Stimulated activated memory B cell treated with anti-CD40 and anti-IgM and Interleukin-4, amounts not matched to agents 10 μg/mL and 1 μg/mL and 100 μg/mL, for 72 hours (primary cell): ENCODE measurements at regions not wholly inside any gene's neighbourhood (a gene's known extent, or its start where the extent isn't known, plus 50 kb on each side); places are given as distances from the start of the nearest gene placed in this dataset.
"Not testable (repeated sequence)": the region's sequence is repeated elsewhere in the genome, so short reads cannot be mapped to it uniquely, and the experiment has no call there.

Experiments
- ATAC-seq: fragments of 150-1000 bp; cut with Tn5 transposase; 2 replicates; pipeline ENCODE4 v1.10.0; 2021
- H3K27ac Mint-ChIP-seq: one replicate; pipeline ENCODE4 v1.8.0; 2022; ENCODE audit warnings: mild to moderate bottlenecking, mixed read lengths
- H3K27me3 Mint-ChIP-seq: one replicate; pipeline ENCODE4 v1.8.0; 2022; ENCODE audit warnings: mixed read lengths
- H3K36me3 Mint-ChIP-seq: one replicate; pipeline ENCODE4 v1.8.0; 2022; ENCODE audit warnings: mixed read lengths
- H3K4me1 Mint-ChIP-seq: one replicate; pipeline ENCODE4 v1.8.0; 2022; ENCODE audit warnings: mixed read lengths
- H3K4me3 Mint-ChIP-seq: one replicate; pipeline ENCODE4 v1.8.0; 2022; ENCODE audit warnings: mild to moderate bottlenecking, moderate library complexity, mixed read lengths
- H3K9me3 Mint-ChIP-seq: one replicate; pipeline ENCODE4 v1.8.0; 2022; ENCODE audit warnings: mixed read lengths

GRCh38 chr4:126470862-126471261 lies 1156.1 kb downstream of the FAT4 start:
- no peak for ATAC-seq
- H3K4me1 Mint-ChIP-seq, result no peaks in the 10 kb centered on the region
- H3K36me3 Mint-ChIP-seq, result no peaks in the 10 kb centered on the region
- no peak overlapping the region for H3K4me3 Mint-ChIP-seq
- H3K27me3 Mint-ChIP-seq, result no peaks in the 10 kb centered on the region
- H3K27ac Mint-ChIP-seq, result no peak overlapping the region
- peaks cover 5% of the 10 kb centered on the region for H3K9me3 Mint-ChIP-seq

DNA sequence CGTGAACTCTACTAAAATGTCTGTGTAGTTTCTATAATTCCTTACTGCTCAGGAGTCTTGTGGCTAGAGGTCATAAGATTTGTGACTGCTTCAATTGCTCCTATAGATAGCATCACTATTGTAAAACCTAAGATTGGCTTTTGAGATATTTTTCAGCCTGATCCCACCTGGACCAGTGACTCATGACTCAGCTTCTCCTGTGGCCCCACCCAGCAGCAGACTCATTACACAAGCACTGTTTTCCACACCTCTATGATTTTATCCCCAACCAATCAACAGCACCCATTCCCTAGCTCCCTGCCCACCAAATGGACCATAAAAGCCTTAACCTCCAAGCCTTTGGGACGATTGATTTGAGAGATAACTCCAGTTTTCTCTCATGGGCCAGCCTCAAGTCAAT lies 1157.0 kb upstream of the INTU start:
- H3K9me3 Mint-ChIP-seq, result peaks cover 3% of the 10 kb centered on the region
- no peaks in the 10 kb centered on the region for H3K4me1 Mint-ChIP-seq
- H3K27me3 Mint-ChIP-seq, result no peaks in the 10 kb centered on the region
- no peak overlapping the region for H3K4me3 Mint-ChIP-seq
- no peak for ATAC-seq
- no peaks in the 10 kb centered on the region for H3K36me3 Mint-ChIP-seq
- H3K27ac Mint-ChIP-seq, result no peak overlapping the region

DNA sequence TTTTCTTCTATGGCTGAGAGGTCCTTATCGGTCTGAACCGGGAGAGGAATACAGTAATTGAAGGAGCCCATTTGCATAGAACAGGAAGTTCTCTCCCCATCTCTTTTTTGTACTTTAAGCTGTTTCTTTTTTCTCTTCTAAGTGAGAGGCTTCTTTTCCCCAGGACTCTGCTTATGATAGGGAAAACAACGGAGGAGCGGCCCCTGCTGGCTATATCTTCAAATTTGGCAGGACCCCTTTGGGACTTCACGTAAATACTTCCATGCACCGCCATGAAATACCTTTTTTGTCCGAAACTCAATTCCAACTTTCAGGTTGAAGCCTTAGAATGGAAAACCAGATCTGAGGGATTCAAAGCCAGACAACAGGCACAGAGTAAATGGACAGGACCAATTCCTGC lies 1153.0 kb upstream of the INTU start:
- ATAC-seq, result no peak
- Mint-ChIP-seq H3K27me3 (no peaks in the 10 kb centered on the region), H3K4me1 (no peaks in the 10 kb centered on the region), H3K36me3 (no peaks in the 10 kb centered on the region), H3K9me3 (peaks cover 3% of the 10 kb centered on the region), H3K4me3 (no peak overlapping the region), H3K27ac (no peak overlapping the region)

GRCh38 chr4:126482311-126482710 lies 1150.4 kb upstream of the INTU start:
- Mint-ChIP-seq H3K36me3 (no peaks in the 10 kb centered on the region), H3K27ac (no peak overlapping the region), H3K9me3 (peaks cover 1% of the 10 kb centered on the region), H3K4me1 (no peaks in the 10 kb centered on the region), H3K27me3 (no peaks in the 10 kb centered on the region), H3K4me3 (no peak overlapping the region)
- ATAC-seq, result no peak

GRCh38 chr4:126486377-126486776 lies 1146.4 kb upstream of the INTU start:
- H3K27me3 Mint-ChIP-seq, result no peaks in the 10 kb centered on the region

GRCh38 chr4:126489826-126490463 lies 1142.8 kb upstream of the INTU start:
- Mint-ChIP-seq H3K27ac (no peak overlapping the region), H3K27me3 (no peaks in the 10 kb centered on the region), H3K9me3 (peaks cover 4% of the 10 kb centered on the region), H3K36me3 (no peaks in the 10 kb centered on the region), H3K4me1 (no peaks in the 10 kb centered on the region), H3K4me3 (no peak overlapping the region)
- ATAC-seq, result no peak

More at GRCh38 chr4:126486377-126486776, 1146.4 kb upstream of the INTU start:
- Mint-ChIP-seq H3K27ac (no peak overlapping the region), H3K4me3 (no peak overlapping the region), H3K36me3 (no peaks in the 10 kb centered on the region), H3K4me1 (no peaks in the 10 kb centered on the region), H3K9me3 (peaks cover 4% of the 10 kb centered on the region)
- no peak for ATAC-seq

GRCh38 chr4:126495163-126495752 lies 1137.5 kb upstream of the INTU start:
- Mint-ChIP-seq H3K27me3 (no peaks in the 10 kb centered on the region), H3K27ac (no peak overlapping the region), H3K4me1 (no peaks in the 10 kb centered on the region), H3K4me3 (no peak overlapping the region), H3K36me3 (no peaks in the 10 kb centered on the region), H3K9me3 (peaks cover 4% of the 10 kb centered on the region)
- no peak for ATAC-seq

GRCh38 chr4:126512979-126513378 lies 1119.8 kb upstream of the INTU start:
- ATAC-seq, result no peak
- no peak overlapping the region for H3K27ac Mint-ChIP-seq
- H3K27me3 Mint-ChIP-seq, result no peaks in the 10 kb centered on the region
- no peaks in the 10 kb centered on the region for H3K4me1 Mint-ChIP-seq
- H3K36me3 Mint-ChIP-seq, result no peaks in the 10 kb centered on the region
- peaks cover 9% of the 10 kb centered on the region for H3K9me3 Mint-ChIP-seq
- H3K4me3 Mint-ChIP-seq, result no peak overlapping the region

- Mint-ChIP-seq H3K36me3 (no peaks in the 10 kb centered on the region), H3K4me3 (no peak overlapping the region), H3K9me3 (peaks cover 5% of the 10 kb centered on the region), H3K27me3 (no peaks in the 10 kb centered on the region), H3K4me1 (no peaks in the 10 kb centered on the region), H3K27ac (no peak overlapping the region)
- ATAC-seq, result no peak
Observed at GRCh38 chr4:126513596-126513995, 1119.2 kb upstream of the INTU start.

DNA sequence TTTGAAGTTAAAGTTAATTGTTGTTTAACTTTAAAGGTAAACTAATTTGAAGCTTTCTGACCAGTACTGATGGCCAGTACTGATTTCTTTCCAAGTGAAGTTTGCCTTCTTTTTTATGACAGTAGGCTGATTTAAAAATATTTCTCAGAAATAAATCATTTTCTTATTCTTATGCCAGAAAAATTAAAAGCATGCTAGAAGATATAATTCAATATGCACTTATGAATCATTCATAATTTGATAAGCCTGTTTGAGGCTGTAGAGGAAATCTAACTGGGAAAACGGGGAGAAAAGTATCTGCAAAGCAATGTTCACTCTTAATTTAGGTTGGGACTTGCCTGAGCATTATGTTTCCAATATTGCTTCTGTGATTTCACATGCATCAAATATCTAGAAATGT lies 1112.0 kb upstream of the INTU start:
- Mint-ChIP-seq H3K9me3 (peaks cover 14% of the 10 kb centered on the region), H3K27ac (no peak overlapping the region), H3K4me3 (no peak overlapping the region), H3K27me3 (no peaks in the 10 kb centered on the region), H3K36me3 (no peaks in the 10 kb centered on the region), H3K4me1 (no peaks in the 10 kb centered on the region)
- no peak for ATAC-seq

DNA sequence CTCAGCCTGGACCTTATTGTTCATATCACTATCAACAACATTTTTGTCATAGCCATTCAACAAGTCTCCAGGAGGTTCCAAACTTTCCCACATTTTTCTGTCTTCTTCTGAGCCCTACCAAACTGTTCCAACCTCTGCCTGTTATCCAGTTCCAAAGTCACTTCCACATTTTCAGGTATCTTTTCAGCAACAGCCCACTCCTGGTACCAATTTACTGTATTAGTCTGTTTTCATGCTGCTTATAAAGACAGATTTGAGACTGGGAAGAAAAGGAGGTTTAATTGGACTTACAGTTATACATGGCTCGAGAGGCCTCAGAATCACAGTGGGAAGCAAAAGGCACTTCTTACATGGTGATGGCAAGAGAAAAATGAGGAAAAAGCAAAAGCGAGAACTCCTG lies 1107.4 kb upstream of the INTU start:
- not testable (repeated sequence) for H3K9me3 Mint-ChIP-seq, H3K4me1 Mint-ChIP-seq, H3K36me3 Mint-ChIP-seq, H3K4me3 Mint-ChIP-seq, H3K27me3 Mint-ChIP-seq, H3K27ac Mint-ChIP-seq, ATAC-seq

- Mint-ChIP-seq H3K27ac (no peak overlapping the region), H3K9me3 (peaks cover 9% of the 10 kb centered on the region), H3K27me3 (no peaks in the 10 kb centered on the region), H3K4me1 (no peaks in the 10 kb centered on the region), H3K36me3 (no peaks in the 10 kb centered on the region), H3K4me3 (no peak overlapping the region)
- ATAC-seq, result no peak
Observed at GRCh38 chr4:126526335-126526734, 1106.4 kb upstream of the INTU start.

DNA sequence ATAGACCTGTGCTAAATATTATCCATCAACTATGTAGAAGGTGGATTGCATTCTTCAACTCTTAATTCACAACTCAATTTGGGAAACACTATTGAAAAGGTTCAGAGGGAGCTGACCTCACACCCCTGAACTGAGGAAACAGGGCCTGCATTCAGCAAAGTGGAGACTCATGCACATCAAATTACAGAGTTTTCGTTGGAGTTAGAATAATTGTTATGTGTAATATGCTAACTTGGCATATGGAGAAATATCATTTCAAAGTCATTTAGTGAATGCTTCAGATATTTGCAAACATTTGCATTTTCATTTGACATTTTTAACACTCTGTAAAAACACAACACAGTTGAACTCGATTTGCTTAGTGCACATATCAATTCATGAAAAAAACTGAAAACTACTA lies 1102.8 kb upstream of the INTU start:
- Mint-ChIP-seq H3K9me3 (peaks cover 5% of the 10 kb centered on the region), H3K27ac (no peak overlapping the region), H3K4me1 (no peaks in the 10 kb centered on the region), H3K36me3 (no peaks in the 10 kb centered on the region), H3K27me3 (no peaks in the 10 kb centered on the region), H3K4me3 (no peak overlapping the region)
- no peak for ATAC-seq

DNA sequence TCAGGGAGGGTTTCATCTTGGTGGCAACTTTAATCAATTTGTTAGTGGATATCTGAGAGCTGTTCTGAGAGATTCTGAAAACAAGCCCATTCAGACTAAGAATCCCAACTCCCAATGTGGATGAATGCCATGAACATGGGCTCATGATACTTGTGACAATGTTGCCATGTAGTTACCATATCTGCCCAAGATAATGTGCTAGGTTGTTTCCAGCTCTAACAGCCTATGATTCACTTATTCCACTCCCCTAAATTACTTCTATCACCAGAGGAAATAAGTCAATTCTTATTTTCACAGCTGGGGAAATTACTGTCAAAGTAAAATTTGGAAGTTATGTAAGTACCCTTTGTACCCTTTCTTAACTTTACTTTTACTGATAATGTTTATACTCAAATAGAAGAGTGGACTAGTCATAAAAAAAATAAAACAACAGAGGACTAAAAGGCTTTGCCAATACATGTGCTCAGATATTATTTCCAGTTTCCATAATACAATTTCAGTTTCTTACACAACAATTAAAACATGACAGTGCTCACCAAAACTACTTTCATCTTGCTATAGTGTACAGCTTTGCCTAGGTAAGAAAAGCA lies 1101.7 kb upstream of the INTU start:
- Mint-ChIP-seq H3K27ac (no peak overlapping the region), H3K27me3 (no peaks in the 10 kb centered on the region), H3K36me3 (no peaks in the 10 kb centered on the region), H3K4me1 (no peaks in the 10 kb centered on the region), H3K9me3 (peaks cover 3% of the 10 kb centered on the region), H3K4me3 (no peak overlapping the region)
- ATAC-seq, result no peak

DNA sequence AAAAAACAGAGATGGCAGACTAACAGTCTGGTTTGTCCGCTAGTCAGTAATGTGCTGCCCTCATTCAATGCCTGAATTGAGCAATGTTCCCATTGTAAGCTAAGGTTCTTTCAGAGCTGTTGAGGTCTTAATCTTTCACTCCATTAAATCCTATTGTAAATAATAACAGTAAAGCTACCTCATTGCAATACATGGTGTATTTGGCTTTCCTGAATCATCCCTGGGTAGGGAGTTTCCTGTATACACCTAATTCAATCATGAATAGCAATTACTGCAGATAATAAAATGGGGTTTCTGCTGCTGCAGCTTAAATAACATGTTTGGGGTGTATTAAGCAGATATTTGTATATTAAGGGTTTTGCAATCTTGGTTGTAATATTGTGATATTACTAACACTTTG lies 1100.2 kb upstream of the INTU start:
- Mint-ChIP-seq H3K4me1 (no peaks in the 10 kb centered on the region), H3K27me3 (no peaks in the 10 kb centered on the region), H3K36me3 (no peaks in the 10 kb centered on the region), H3K4me3 (no peak overlapping the region), H3K27ac (no peak overlapping the region), H3K9me3 (peaks cover 3% of the 10 kb centered on the region)
- no peak for ATAC-seq

DNA sequence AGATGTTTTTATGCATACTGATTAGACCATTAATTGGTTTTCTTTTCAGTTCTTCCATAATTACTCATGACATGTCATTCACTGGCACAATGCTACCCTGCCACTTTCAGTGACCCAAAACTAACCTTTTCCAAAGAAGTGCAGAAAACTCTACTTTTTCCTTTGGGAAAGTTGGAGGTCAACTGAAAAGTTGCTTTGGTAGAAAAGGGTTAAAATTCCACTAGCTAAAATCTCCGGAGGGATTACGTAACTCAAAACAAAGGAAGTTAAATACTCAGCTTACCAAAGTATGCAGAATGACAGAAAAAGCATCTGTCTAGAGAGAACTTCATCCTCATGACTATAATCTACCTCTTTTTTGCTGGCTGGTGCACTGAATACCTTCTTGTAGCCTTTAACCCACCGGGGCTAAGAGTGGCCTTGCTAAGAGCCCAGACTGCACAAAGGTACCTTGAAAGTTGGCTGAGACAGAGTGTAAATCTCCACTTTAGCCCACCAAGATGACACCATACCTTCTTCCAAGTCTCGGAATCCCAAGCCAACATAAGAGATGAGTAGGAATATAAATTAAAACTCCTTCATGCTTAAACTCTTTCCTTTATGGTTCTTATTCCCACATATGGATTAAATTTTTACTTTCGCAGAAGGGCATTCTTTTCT lies 1099.5 kb upstream of the INTU start:
- Mint-ChIP-seq H3K27me3 (no peaks in the 10 kb centered on the region), H3K4me3 (no peak overlapping the region), H3K9me3 (peaks cover 6% of the 10 kb centered on the region), H3K36me3 (no peaks in the 10 kb centered on the region), H3K27ac (no peak overlapping the region), H3K4me1 (no peaks in the 10 kb centered on the region)
- no peak for ATAC-seq
